Frontal cortex (tissue), 3 donors: ENCODE measurements at regions not wholly inside any gene's neighbourhood (a gene's known extent, or its start where the extent isn't known, plus 50 kb on each side); places are given as distances from the start of the nearest gene placed in this dataset.
A peak's percentile ranks its signal among the peaks of the same experiment; 100 is the strongest.
"Not testable (repeated sequence)": the region's sequence is repeated elsewhere in the genome, so short reads cannot be mapped to it uniquely, and the experiment has no call there.

Source experiments
- DNase-seq, 2 donors: peaks; one replicate each; pipeline ENCODE4 v3.0.0; 2012; ENCODE audit warnings: low spot score in 2 of 2
- FAIRE-seq: peaks from 2 replicates; lab custom pipeline; 2012; peaks lifted over from hg19 to GRCh38; lab: Jason Lieb, UNC
- donor health status: control.
- donor health status: control.
- donor health status: control.

- no peak for FAIRE-seq
- peak; percentile 4 to 30 for DNase-seq
Measured at GRCh38 chr5:148740966-148741742, 85.3 kb upstream of the ADRB2 start.

- not testable (repeated sequence) for FAIRE-seq, DNase-seq
Measured at GRCh38 chr5:148741766-148742165, 84.6 kb upstream of the ADRB2 start.

GRCh38 chr5:148744380-148744779 is 82.0 kb upstream of the ADRB2 start:
- not testable (repeated sequence) for FAIRE-seq

GRCh38 chr5:148746826-148747535 is 79.4 kb upstream of the ADRB2 start:
- FAIRE-seq (no peak), DNase-seq (no peak)

More at GRCh38 chr5:148744380-148744779, 82.0 kb upstream of the ADRB2 start:
- DNase-seq: not testable (repeated sequence)

GRCh38 chr5:148747536-148747906 is 78.9 kb upstream of the ADRB2 start:
- DNase-seq: no peak
- no peak for FAIRE-seq

GRCh38 chr5:148748702-148749392 is 77.6 kb upstream of the ADRB2 start:
- FAIRE-seq: no peak
- no peak for DNase-seq

- FAIRE-seq (no peak), DNase-seq (no peak)
Measured at GRCh38 chr5:148750614-148751013, 75.8 kb upstream of the ADRB2 start.

GRCh38 chr5:148751025-148751424 is 75.4 kb upstream of the ADRB2 start:
- DNase-seq (no peak), FAIRE-seq (no peak)

- not testable (repeated sequence) for DNase-seq, FAIRE-seq
Measured at GRCh38 chr5:148752375-148752774, 74.0 kb upstream of the ADRB2 start.

- FAIRE-seq (no peak), DNase-seq (no peak)
Measured at GRCh38 chr5:148759101-148759500, 67.3 kb upstream of the ADRB2 start.

- DNase-seq (no peak), FAIRE-seq (no peak)
Measured at GRCh38 chr5:148760945-148761638, 65.3 kb upstream of the ADRB2 start.

GRCh38 chr5:148763996-148764395 is 62.4 kb upstream of the ADRB2 start:
- DNase-seq (no peak), FAIRE-seq (no peak)

GRCh38 chr5:148765061-148765460 is 61.4 kb upstream of the ADRB2 start:
- FAIRE-seq (no peak), DNase-seq (no peak)

- FAIRE-seq (no peak), DNase-seq (no peak)
Measured at GRCh38 chr5:148768806-148769415, 57.5 kb upstream of the ADRB2 start.

GRCh38 chr5:148769941-148770340 is 56.5 kb upstream of the ADRB2 start:
- FAIRE-seq: no peak
- DNase-seq: no peak

- FAIRE-seq (no peak), DNase-seq (no peak)
Measured at GRCh38 chr5:148774313-148774712, 52.1 kb upstream of the ADRB2 start.

GRCh38 chr5:148776261-148776660 is 50.1 kb upstream of the ADRB2 start:
- DNase-seq (no peak), FAIRE-seq (no peak)
